DND-41 (cell line): ENCODE measurements at regions not wholly inside any gene's neighbourhood (a gene's known extent, or its start where the extent isn't known, plus 50 kb on each side); places are given as distances from the start of the nearest gene placed in this dataset.

ENCODE experiments used
- EZH2 ChIP-seq: IDR thresholded peaks from 3 replicates; pipeline ENCODE4 v1.6.1; 2012; ENCODE audit warnings: borderline replicate concordance, low read depth, mild to moderate bottlenecking, moderate library complexity, low read length, inconsistent platforms; ENCODE audit not compliant: severe bottlenecking
- TF ChIP-seq, protein P1 (sequence below): IDR thresholded peaks from 2 replicates; pipeline ENCODE4 v1.5.1; 2012; ENCODE audit warnings: borderline replicate concordance, low read length, moderate library complexity, mild to moderate bottlenecking; ENCODE audit not compliant: poor library complexity, severe bottlenecking; ENCODE audit errors: extremely low read depth

DNA sequence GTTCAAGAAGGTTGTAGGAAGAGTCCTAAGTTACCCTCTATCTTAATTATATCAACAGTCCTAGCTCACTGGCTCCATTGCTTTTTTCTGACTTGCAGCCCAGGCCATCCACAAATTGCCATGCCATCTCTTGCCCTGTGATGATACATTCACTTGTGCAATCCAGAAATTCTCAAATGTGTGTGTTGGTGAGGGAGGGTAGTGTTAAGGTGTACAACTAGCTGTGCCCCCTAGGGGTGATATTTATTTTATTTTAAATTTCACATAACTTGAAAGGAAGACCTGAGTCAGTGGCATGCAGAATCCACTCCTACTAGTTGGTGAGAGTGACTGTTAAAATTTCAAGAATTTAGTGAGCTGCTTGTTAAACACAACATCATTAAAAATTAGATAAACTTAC lies 156.1 kb upstream of the ANKRD28 start:
- TF ChIP-seq, protein P1, sequence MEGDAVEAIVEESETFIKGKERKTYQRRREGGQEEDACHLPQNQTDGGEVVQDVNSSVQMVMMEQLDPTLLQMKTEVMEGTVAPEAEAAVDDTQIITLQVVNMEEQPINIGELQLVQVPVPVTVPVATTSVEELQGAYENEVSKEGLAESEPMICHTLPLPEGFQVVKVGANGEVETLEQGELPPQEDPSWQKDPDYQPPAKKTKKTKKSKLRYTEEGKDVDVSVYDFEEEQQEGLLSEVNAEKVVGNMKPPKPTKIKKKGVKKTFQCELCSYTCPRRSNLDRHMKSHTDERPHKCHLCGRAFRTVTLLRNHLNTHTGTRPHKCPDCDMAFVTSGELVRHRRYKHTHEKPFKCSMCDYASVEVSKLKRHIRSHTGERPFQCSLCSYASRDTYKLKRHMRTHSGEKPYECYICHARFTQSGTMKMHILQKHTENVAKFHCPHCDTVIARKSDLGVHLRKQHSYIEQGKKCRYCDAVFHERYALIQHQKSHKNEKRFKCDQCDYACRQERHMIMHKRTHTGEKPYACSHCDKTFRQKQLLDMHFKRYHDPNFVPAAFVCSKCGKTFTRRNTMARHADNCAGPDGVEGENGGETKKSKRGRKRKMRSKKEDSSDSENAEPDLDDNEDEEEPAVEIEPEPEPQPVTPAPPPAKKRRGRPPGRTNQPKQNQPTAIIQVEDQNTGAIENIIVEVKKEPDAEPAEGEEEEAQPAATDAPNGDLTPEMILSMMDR, result peak; percentile 31
- TF ChIP-seq EZH2, result no peak
